ENCODE measurements at regions not wholly inside any gene's neighbourhood (a gene's known extent, or its start where the extent isn't known, plus 50 kb on each side); places are given as distances from the start of the nearest gene placed in this dataset.
"Not testable (repeated sequence)": the region's sequence is repeated elsewhere in the genome, so short reads cannot be mapped to it uniquely, and the experiment has no call there.

GRCh38 chr7:50251765-50252164 lies 52.8 kb upstream of the IKZF1 start:
- no peak for DNase-seq

- no peak for DNase-seq
Measured at GRCh38 chr7:50246551-50246950, 58.0 kb upstream of the IKZF1 start.

GRCh38 chr7:50242111-50242510 lies 62.4 kb upstream of the IKZF1 start:
- not testable (repeated sequence) for DNase-seq

GRCh38 chr7:50240699-50241098 lies 63.8 kb upstream of the IKZF1 start:
- not testable (repeated sequence) for DNase-seq

- DNase-seq: no peak
Measured at GRCh38 chr7:50229964-50230363, 74.6 kb upstream of the IKZF1 start.

- DNase-seq: no peak
Measured at GRCh38 chr7:50228148-50228547, 76.4 kb upstream of the IKZF1 start.

- no peak for DNase-seq
Measured at GRCh38 chr7:50227726-50228125, 76.8 kb upstream of the IKZF1 start.

GRCh38 chr7:50226669-50227068 lies 77.8 kb upstream of the IKZF1 start:
- no peak for DNase-seq

GRCh38 chr7:50226145-50226544 lies 78.4 kb upstream of the IKZF1 start:
- no peak for DNase-seq

- no peak for DNase-seq
Measured at GRCh38 chr7:50221433-50221832, 83.1 kb upstream of the IKZF1 start.

GRCh38 chr7:50221028-50221427 lies 83.5 kb upstream of the IKZF1 start:
- no peak for DNase-seq

- no peak for DNase-seq
Measured at GRCh38 chr7:50220273-50220672, 84.2 kb upstream of the IKZF1 start.

- peak in 1 of 2 experiments; percentile 2 for DNase-seq
Measured at GRCh38 chr7:50217821-50218281, 86.7 kb upstream of the IKZF1 start.

GRCh38 chr7:50217401-50217800 lies 87.1 kb upstream of the IKZF1 start:
- DNase-seq: no peak

GRCh38 chr7:50216626-50217025 lies 87.9 kb upstream of the IKZF1 start:
- DNase-seq: no peak

- DNase-seq: no peak
Measured at GRCh38 chr7:50214771-50215170, 89.7 kb upstream of the IKZF1 start.

- no peak for DNase-seq
Measured at GRCh38 chr7:50214126-50214670, 90.3 kb upstream of the IKZF1 start.

GRCh38 chr7:50213622-50214017 lies 90.9 kb upstream of the IKZF1 start:
- no peak for DNase-seq

- no peak for DNase-seq
Measured at GRCh38 chr7:50212666-50213621, 91.6 kb upstream of the IKZF1 start.

GRCh38 chr7:50212016-50212325 lies 92.5 kb upstream of the IKZF1 start:
- no peak for DNase-seq

GRCh38 chr7:50211130-50212015 lies 93.1 kb upstream of the IKZF1 start:
- no peak for DNase-seq

- DNase-seq: no peak
Measured at GRCh38 chr7:50210706-50211115, 93.8 kb upstream of the IKZF1 start.

- DNase-seq: no peak
Measured at GRCh38 chr7:50209461-50210135, 94.9 kb upstream of the IKZF1 start.

All from NCI-H187 (cell line).